HFFc6 (cell line): ENCODE measurements at regions not wholly inside any gene's neighbourhood (a gene's known extent, or its start where the extent isn't known, plus 50 kb on each side); places are given as distances from the start of the nearest gene placed in this dataset.

ENCODE experiments used
- DNase-seq: peaks from one replicate; pipeline ENCODE4 v3.0.0-alpha.2; 2018
- H3K27ac Mint-ChIP-seq: 2 replicates; pipeline ENCODE4 v1.8.0; 2020; ENCODE audit warnings: mild to moderate bottlenecking, mixed read lengths
- H3K27me3 Mint-ChIP-seq: 2 replicates; pipeline ENCODE4 v1.8.0; 2021; ENCODE audit warnings: mild to moderate bottlenecking, moderate library complexity, mixed read lengths; ENCODE audit not compliant: insufficient read depth
- H3K36me3 Mint-ChIP-seq: 2 replicates; pipeline ENCODE4 v1.8.0; 2021; ENCODE audit warnings: low read depth, mixed read lengths
- H3K4me1 Mint-ChIP-seq: 2 replicates; pipeline ENCODE4 v1.8.0; 2020; ENCODE audit warnings: low read depth, mixed read lengths
- H3K4me3 Mint-ChIP-seq: 2 replicates; pipeline ENCODE4 v1.8.0; 2020; ENCODE audit warnings: mild to moderate bottlenecking, moderate library complexity, mixed read lengths
- H3K9me3 Mint-ChIP-seq: 2 replicates; pipeline ENCODE4 v1.8.0; 2020; ENCODE audit warnings: mild to moderate bottlenecking, mixed read lengths
- CTCF ChIP-seq: fragments of 200-600 bp; sonication (generic); IDR thresholded peaks from 2 replicates; pipeline ENCODE4 v1.5.0; 2021; ENCODE audit warnings: antibody characterized with exemption, mild to moderate bottlenecking

GRCh38 chr7:156497776-156498509, 142.6 kb upstream of the RNF32 start:
- Mint-ChIP-seq H3K4me1 (no peaks in the 10 kb centered on the region), H3K27ac (no peak overlapping the region), H3K4me3 (no peak overlapping the region), H3K36me3 (no peaks in the 10 kb centered on the region), H3K27me3 (no peaks in the 10 kb centered on the region), H3K9me3 (peaks cover 10% of the 10 kb centered on the region)
- no peak for TF ChIP-seq CTCF
- no peak for DNase-seq

GRCh38 chr7:156496865-156497264, 143.7 kb upstream of the RNF32 start:
- Mint-ChIP-seq H3K4me1 (no peaks in the 10 kb centered on the region), H3K27me3 (peaks cover 1% of the 10 kb centered on the region; the same call in 1 of the 2 replicates), H3K36me3 (no peaks in the 10 kb centered on the region; the same call in 1 of the 2 replicates), H3K27ac (no peak overlapping the region), H3K9me3 (peaks cover 18% of the 10 kb centered on the region), H3K4me3 (no peak overlapping the region)
- DNase-seq = no peak
- no peak for TF ChIP-seq CTCF

GRCh38 chr7:156496363-156496769, 144.2 kb upstream of the RNF32 start:
- H3K27me3 Mint-ChIP-seq = peaks cover 1% of the 10 kb centered on the region; the same call in 1 of the 2 replicates
- no peak overlapping the region for H3K27ac Mint-ChIP-seq
- peaks cover 21% of the 10 kb centered on the region for H3K9me3 Mint-ChIP-seq
- TF ChIP-seq CTCF = no peak
- DNase-seq = no peak
- no peaks in the 10 kb centered on the region for H3K4me1 Mint-ChIP-seq
- no peaks in the 10 kb centered on the region; the same call in 1 of the 2 replicates for H3K36me3 Mint-ChIP-seq
- no peak overlapping the region for H3K4me3 Mint-ChIP-seq

- Mint-ChIP-seq H3K9me3 (peaks cover 21% of the 10 kb centered on the region), H3K4me1 (no peaks in the 10 kb centered on the region), H3K27me3 (peaks cover 1% of the 10 kb centered on the region; the same call in 1 of the 2 replicates), H3K27ac (no peak overlapping the region), H3K4me3 (no peak overlapping the region), H3K36me3 (no peaks in the 10 kb centered on the region; the same call in 1 of the 2 replicates)
- TF ChIP-seq CTCF = no peak
- no peak for DNase-seq
Observed at GRCh38 chr7:156494960-156495359, 145.6 kb upstream of the RNF32 start.

DNA sequence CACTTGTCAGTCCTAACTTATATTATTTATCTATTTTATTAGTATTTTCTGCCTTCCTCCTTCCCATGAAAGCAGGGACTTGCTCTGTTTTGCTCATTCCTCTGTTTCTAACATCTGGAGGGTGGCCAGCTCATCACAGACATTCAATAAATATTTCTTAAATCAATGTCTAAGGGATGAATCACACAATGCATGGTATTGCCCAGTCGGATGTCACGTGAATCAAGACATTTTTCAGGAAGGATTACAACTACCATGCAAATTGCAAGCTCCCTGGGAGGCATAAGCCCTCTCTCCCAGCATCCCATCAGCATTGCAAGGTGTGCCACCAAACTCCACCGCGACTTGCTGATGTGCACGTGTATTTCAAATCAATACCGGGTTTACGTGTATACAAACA, 146.6 kb upstream of the RNF32 start:
- Mint-ChIP-seq H3K27ac (no peak overlapping the region), H3K4me1 (no peaks in the 10 kb centered on the region), H3K9me3 (peaks cover 29% of the 10 kb centered on the region), H3K4me3 (no peak overlapping the region), H3K27me3 (peaks cover 1% of the 10 kb centered on the region; the same call in 1 of the 2 replicates), H3K36me3 (no peaks in the 10 kb centered on the region; the same call in 1 of the 2 replicates)
- no peak for TF ChIP-seq CTCF
- DNase-seq = no peak
